WTC11 (cell line): ENCODE measurements at regions not wholly inside any gene's neighbourhood (a gene's known extent, or its start where the extent isn't known, plus 50 kb on each side); places are given as distances from the start of the nearest gene placed in this dataset.

ENCODE experiments used
- CBFB ChIP-seq: sonication (generic); formaldehyde crosslinking; IDR thresholded peaks from 2 replicates; pipeline ENCODE4 v1.8.1; 2022; ENCODE audit warnings: mild to moderate bottlenecking, low read depth, missing genetic modification reagents
- FOXJ3 ChIP-seq: sonication (generic); formaldehyde crosslinking; IDR thresholded peaks from 2 replicates; pipeline ENCODE4 v1.9.0; 2021; ENCODE audit warnings: missing genetic modification reagents, mild to moderate bottlenecking, borderline replicate concordance
- NFE2L1 ChIP-seq: sonication (generic); formaldehyde crosslinking; IDR thresholded peaks from 2 replicates; pipeline ENCODE4 v1.8.1; 2023; ENCODE audit warnings: missing genetic modification reagents
- SMAD3 ChIP-seq: sonication (generic); formaldehyde crosslinking; IDR thresholded peaks from 2 replicates; pipeline ENCODE4 v1.8.0; 2022; ENCODE audit warnings: missing genetic modification reagents, mild to moderate bottlenecking, borderline replicate concordance
- ZNF121 ChIP-seq: sonication (generic); formaldehyde crosslinking; IDR thresholded peaks from 2 replicates; pipeline ENCODE4 v1.8.0; 2023; ENCODE audit warnings: missing genetic modification reagents
- ZNF138 ChIP-seq: sonication (generic); formaldehyde crosslinking; conservative IDR thresholded peaks from 2 replicates; pipeline ENCODE4 v1.8.1; 2022; ENCODE audit warnings: mild to moderate bottlenecking, moderate library complexity, missing genetic modification reagents
- TF ChIP-seq, protein P1 (sequence below): fragments of 200-600 bp; IDR thresholded peaks from 2 replicates; pipeline ENCODE4 v1.8.0; 2022; ENCODE audit warnings: antibody characterized with exemption
- TF ChIP-seq, protein P2 (sequence below): sonication (generic); formaldehyde crosslinking; IDR thresholded peaks from 2 replicates; pipeline ENCODE4 v1.8.0; 2022; ENCODE audit warnings: mild to moderate bottlenecking, missing genetic modification reagents
- TF ChIP-seq, protein P3 (sequence below): sonication (generic); formaldehyde crosslinking; conservative IDR thresholded peaks from 2 replicates; pipeline ENCODE4 v1.8.1; 2022; ENCODE audit warnings: mild to moderate bottlenecking, missing genetic modification reagents
- TF ChIP-seq, protein P4 (sequence below): sonication (generic); formaldehyde crosslinking; IDR thresholded peaks from 2 replicates; pipeline ENCODE4 v1.8.0; 2022; ENCODE audit warnings: mild to moderate bottlenecking, missing genetic modification reagents

- TF ChIP-seq, protein P1, sequence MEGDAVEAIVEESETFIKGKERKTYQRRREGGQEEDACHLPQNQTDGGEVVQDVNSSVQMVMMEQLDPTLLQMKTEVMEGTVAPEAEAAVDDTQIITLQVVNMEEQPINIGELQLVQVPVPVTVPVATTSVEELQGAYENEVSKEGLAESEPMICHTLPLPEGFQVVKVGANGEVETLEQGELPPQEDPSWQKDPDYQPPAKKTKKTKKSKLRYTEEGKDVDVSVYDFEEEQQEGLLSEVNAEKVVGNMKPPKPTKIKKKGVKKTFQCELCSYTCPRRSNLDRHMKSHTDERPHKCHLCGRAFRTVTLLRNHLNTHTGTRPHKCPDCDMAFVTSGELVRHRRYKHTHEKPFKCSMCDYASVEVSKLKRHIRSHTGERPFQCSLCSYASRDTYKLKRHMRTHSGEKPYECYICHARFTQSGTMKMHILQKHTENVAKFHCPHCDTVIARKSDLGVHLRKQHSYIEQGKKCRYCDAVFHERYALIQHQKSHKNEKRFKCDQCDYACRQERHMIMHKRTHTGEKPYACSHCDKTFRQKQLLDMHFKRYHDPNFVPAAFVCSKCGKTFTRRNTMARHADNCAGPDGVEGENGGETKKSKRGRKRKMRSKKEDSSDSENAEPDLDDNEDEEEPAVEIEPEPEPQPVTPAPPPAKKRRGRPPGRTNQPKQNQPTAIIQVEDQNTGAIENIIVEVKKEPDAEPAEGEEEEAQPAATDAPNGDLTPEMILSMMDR = no peak
- TF ChIP-seq, protein P2, sequence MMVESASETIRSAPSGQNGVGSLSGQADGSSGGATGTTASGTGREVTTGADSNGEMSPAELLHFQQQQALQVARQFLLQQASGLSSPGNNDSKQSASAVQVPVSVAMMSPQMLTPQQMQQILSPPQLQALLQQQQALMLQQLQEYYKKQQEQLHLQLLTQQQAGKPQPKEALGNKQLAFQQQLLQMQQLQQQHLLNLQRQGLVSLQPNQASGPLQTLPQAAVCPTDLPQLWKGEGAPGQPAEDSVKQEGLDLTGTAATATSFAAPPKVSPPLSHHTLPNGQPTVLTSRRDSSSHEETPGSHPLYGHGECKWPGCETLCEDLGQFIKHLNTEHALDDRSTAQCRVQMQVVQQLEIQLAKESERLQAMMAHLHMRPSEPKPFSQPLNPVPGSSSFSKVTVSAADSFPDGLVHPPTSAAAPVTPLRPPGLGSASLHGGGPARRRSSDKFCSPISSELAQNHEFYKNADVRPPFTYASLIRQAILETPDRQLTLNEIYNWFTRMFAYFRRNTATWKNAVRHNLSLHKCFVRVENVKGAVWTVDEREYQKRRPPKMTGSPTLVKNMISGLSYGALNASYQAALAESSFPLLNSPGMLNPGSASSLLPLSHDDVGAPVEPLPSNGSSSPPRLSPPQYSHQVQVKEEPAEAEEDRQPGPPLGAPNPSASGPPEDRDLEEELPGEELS = no peak
- TF ChIP-seq, protein P3, sequence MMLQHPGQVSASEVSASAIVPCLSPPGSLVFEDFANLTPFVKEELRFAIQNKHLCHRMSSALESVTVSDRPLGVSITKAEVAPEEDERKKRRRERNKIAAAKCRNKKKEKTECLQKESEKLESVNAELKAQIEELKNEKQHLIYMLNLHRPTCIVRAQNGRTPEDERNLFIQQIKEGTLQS (CRISPR knock-in tag) = no peak
- TF ChIP-seq SMAD3 = no peak
- no peak for TF ChIP-seq ZNF121 (CRISPR knock-in tag)
- no peak for TF ChIP-seq ZNF138 (CRISPR knock-in tag)
- no peak for TF ChIP-seq NFE2L1 (CRISPR knock-in tag)
- no peak for TF ChIP-seq FOXJ3 (CRISPR knock-in tag)
- TF ChIP-seq, protein P4, sequence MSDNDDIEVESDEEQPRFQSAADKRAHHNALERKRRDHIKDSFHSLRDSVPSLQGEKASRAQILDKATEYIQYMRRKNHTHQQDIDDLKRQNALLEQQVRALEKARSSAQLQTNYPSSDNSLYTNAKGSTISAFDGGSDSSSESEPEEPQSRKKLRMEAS (CRISPR knock-in tag) = no peak
- TF ChIP-seq CBFB (CRISPR knock-in tag) = no peak
These were observed 282.8 kb upstream of the LRRN1 start for GRCh38 chr3:3516384-3516783.
